NT2/D1 (cell line): ENCODE measurements at regions not wholly inside any gene's neighbourhood (a gene's known extent, or its start where the extent isn't known, plus 50 kb on each side); places are given as distances from the start of the nearest gene placed in this dataset.

ENCODE experiments used
- SUZ12 ChIP-seq: IDR thresholded peaks from 2 replicates; pipeline ENCODE4 v1.6.1; 2011; ENCODE audit not compliant: insufficient read length, insufficient read depth; ENCODE audit errors: extremely low read depth
- YY1 ChIP-seq: IDR thresholded peaks from 2 replicates; pipeline ENCODE4 v1.6.1; 2011; ENCODE audit not compliant: insufficient read length, insufficient read depth
- ZNF274 ChIP-seq: IDR thresholded peaks from 2 replicates; pipeline ENCODE4 v1.6.1; 2011; ENCODE audit warnings: mild to moderate bottlenecking, low read depth, low read length

GRCh38 chr5:109931049-109931780 is 241.5 kb downstream of the MAN2A1 start:
- TF ChIP-seq ZNF274 (no peak), YY1 (no peak), SUZ12 (no peak)
